ENCODE measurements at regions not wholly inside any gene's neighbourhood (a gene's known extent, or its start where the extent isn't known, plus 50 kb on each side); places are given as distances from the start of the nearest gene placed in this dataset.

GRCh38 chr9:32899181-32899580 is 102.2 kb downstream of the APTX start:
- Mint-ChIP-seq H3K9me3 (ENCODE audit: insufficient read depth) (no peaks in the 10 kb centered on the region), H3K4me3 (no peak overlapping the region), H3K27me3 (peaks cover 53% of the 10 kb centered on the region), H3K27ac (no peak overlapping the region), H3K4me1 (no peaks in the 10 kb centered on the region)
- no peak for DNase-seq
- Histone ChIP-seq H3K4me3 (ENCODE audit: control extremely low read depth in 1 of 5, extremely low read depth in 1 of 5, insufficient read depth in 1 of 5, low read depth in 2 of 5, low read length in 4 of 5) (no peak overlapping the region), H4K20me1 (ENCODE audit: control insufficient read depth, insufficient read depth, low read length, poor library complexity, severe bottlenecking) (no peaks in the 10 kb centered on the region), H3K4me1 (ENCODE audit: control insufficient read depth in 2 of 2, insufficient read depth in 2 of 2, low read length in 2 of 2) (no peaks in the 10 kb centered on the region), H3K4me2 (replicated peaks; ENCODE audit: low read depth, low read length, poor library complexity, severe bottlenecking) (no peak overlapping the region), H3K27me3 (replicated peaks in 1 of 4; ENCODE audit: control extremely low read depth in 1 of 4, control insufficient read depth in 3 of 4, insufficient read depth in 4 of 4, low read length in 3 of 4) (peaks cover 0 to 27% (median 21%) of the 10 kb centered on the region in 4 experiments), H3K79me2 (ENCODE audit: control insufficient read depth, insufficient read depth, low read length) (no peaks in the 10 kb centered on the region), H3K9ac (ENCODE audit: low read length) (no peak overlapping the region), H3K36me3 (replicated peaks in 1 of 2; ENCODE audit: control extremely low read depth in 1 of 2, control insufficient read depth in 1 of 2, extremely low read depth in 1 of 2, insufficient read depth in 2 of 2, low read length in 1 of 2) (no peaks in the 10 kb centered on the region), H2AFZ (ENCODE audit: insufficient read depth, low read depth, low read length, poor library complexity, severe bottlenecking) (no peak overlapping the region), H3K27ac (ENCODE audit: low read length in 2 of 2) (no peak overlapping the region), H3K9me3 (ENCODE audit: control extremely low read depth in 1 of 3, control insufficient read depth in 2 of 3, insufficient read depth in 1 of 3, low read length in 2 of 3) (peaks cover 0 to 10% (median 0%) of the 10 kb centered on the region in 3 donors)
- no peak for ATAC-seq (ENCODE audit: low read depth)
- WGBS (ENCODE audit: insufficient coverage): no CpG with 5 or more reads among the region's 1 CpG
- POLR2A ChIA-PET: no interaction called here
- TF ChIP-seq EZH2 (IDR thresholded peaks at IDR 0.05; ENCODE audit: borderline replicate concordance, insufficient read depth, low read depth, low read length, poor library complexity, severe bottlenecking): no peak
- TF ChIP-seq CTCF (IDR thresholded peaks at IDR 0.05): no peak
- intact Hi-C loops (cut with micrococcal nuclease): no loop called here
- CTCF ChIA-PET: no interaction called here

GRCh38 chr9:32899761-32900160 is 101.7 kb downstream of the APTX start:
- intact Hi-C loops (cut with micrococcal nuclease): no loop called here
- no peaks in the 10 kb centered on the region for H3K36me3 ChIP-seq (replicated peaks in 1 of 2; ENCODE audit: control extremely low read depth in 1 of 2, control insufficient read depth in 1 of 2, extremely low read depth in 1 of 2, insufficient read depth in 2 of 2, low read length in 1 of 2)
- TF ChIP-seq EZH2 (IDR thresholded peaks at IDR 0.05; ENCODE audit: borderline replicate concordance, insufficient read depth, low read depth, low read length, poor library complexity, severe bottlenecking) (no peak), CTCF (IDR thresholded peaks at IDR 0.05) (no peak)
- no peak overlapping the region for H3K4me3 Mint-ChIP-seq
- peaks cover 0 to 10% (median 0%) of the 10 kb centered on the region in 3 donors for H3K9me3 ChIP-seq (ENCODE audit: control extremely low read depth in 1 of 3, control insufficient read depth in 2 of 3, insufficient read depth in 1 of 3, low read length in 2 of 3)
- ATAC-seq (ENCODE audit: low read depth) (no peak), DNase-seq (no peak)
- CTCF ChIA-PET: no interaction called here
- H3K4me3 ChIP-seq (ENCODE audit: control extremely low read depth in 1 of 5, extremely low read depth in 1 of 5, insufficient read depth in 1 of 5, low read depth in 2 of 5, low read length in 4 of 5): no peak overlapping the region
- H3K9ac ChIP-seq (ENCODE audit: low read length): no peak overlapping the region
- POLR2A ChIA-PET: no interaction called here
- no peaks in the 10 kb centered on the region for H3K4me1 Mint-ChIP-seq
- WGBS (ENCODE audit: insufficient coverage): 86% methylated on average over 1 of the region's 3 CpGs
- H3K4me1 ChIP-seq (ENCODE audit: control insufficient read depth in 2 of 2, insufficient read depth in 2 of 2, low read length in 2 of 2): no peaks in the 10 kb centered on the region
- no peak overlapping the region for H2AFZ ChIP-seq (ENCODE audit: insufficient read depth, low read depth, low read length, poor library complexity, severe bottlenecking)
- H3K27ac ChIP-seq (ENCODE audit: low read length in 2 of 2): no peak overlapping the region
- H4K20me1 ChIP-seq (ENCODE audit: control insufficient read depth, insufficient read depth, low read length, poor library complexity, severe bottlenecking): no peaks in the 10 kb centered on the region
- H3K27ac Mint-ChIP-seq: no peak overlapping the region
- H3K79me2 ChIP-seq (ENCODE audit: control insufficient read depth, insufficient read depth, low read length): no peaks in the 10 kb centered on the region
- peaks cover 54% of the 10 kb centered on the region for H3K27me3 Mint-ChIP-seq
- no peaks in the 10 kb centered on the region for H3K9me3 Mint-ChIP-seq (ENCODE audit: insufficient read depth)
- no peak overlapping the region for H3K4me2 ChIP-seq (replicated peaks; ENCODE audit: low read depth, low read length, poor library complexity, severe bottlenecking)
- H3K27me3 ChIP-seq (replicated peaks in 1 of 4; ENCODE audit: control extremely low read depth in 1 of 4, control insufficient read depth in 3 of 4, insufficient read depth in 4 of 4, low read length in 3 of 4): peaks cover 0 to 32% (median 22%) of the 10 kb centered on the region in 4 experiments
